SK-N-SH (cell line): ENCODE measurements at regions not wholly inside any gene's neighbourhood (a gene's known extent, or its start where the extent isn't known, plus 50 kb on each side); places are given as distances from the start of the nearest gene placed in this dataset.

Source experiments
- CTCF ChIA-PET: fragments of 300-600, 350-600 bp; formaldehyde crosslinking; extraction: SDS; loops from one replicate; lab custom pipeline; 2021; lab: Yijun Ruan, JAX
- POLR2A ChIA-PET: fragments of 350-600 bp; sonication (Branson Sonifier 250); formaldehyde crosslinking; extraction: SDS; loops from one replicate; lab custom pipeline; 2020; ENCODE audit warnings: antibody characterized with exemption, inconsistent platforms; lab: Yijun Ruan, JAX
- DNase-seq: peaks from one replicate; pipeline ENCODE4 v3.0.0; 2012
- H2AFZ ChIP-seq: fragments of 200-600 bp; sonication (generic); 2 replicates; pipeline ENCODE4 v1.8.1; 2016; ENCODE audit warnings: antibody characterized with exemption, mild to moderate bottlenecking, low read depth
- H3F3A ChIP-seq: fragments of 200-600 bp; sonication (generic); replicated peaks from 2 replicates; pipeline ENCODE3; 2016; ENCODE audit warnings: antibody characterized with exemption, mild to moderate bottlenecking; ENCODE audit not compliant: insufficient read depth
- H3K27ac ChIP-seq, 2 experiments: fragments of 200-500 bp in 1 of 2; fragments of 200-600 bp in 1 of 2; sonication (Bioruptor generic) in 1 of 2; sonication (generic), shearing (Covaris generic) in 1 of 2; 2 replicates each; pipeline versions ENCODE4 v1.5.1 to v1.6.1; 2014 to 2016; ENCODE audit warnings: low read depth in 2 of 2, inconsistent platforms in 1 of 2, low read length in 1 of 2, mild to moderate bottlenecking in 1 of 2, mixed read lengths in 1 of 2
- H3K27me3 ChIP-seq: fragments of 200-600 bp; sonication (generic), shearing (Covaris generic); 2 replicates; pipeline ENCODE4 v1.6.1; 2016; ENCODE audit warnings: mixed run types; ENCODE audit not compliant: insufficient read depth
- H3K36me3 ChIP-seq, 2 experiments: fragments of 200-500 bp in 1 of 2; fragments of 200-600 bp in 1 of 2; sonication (Bioruptor generic) in 1 of 2; sonication (generic) in 1 of 2; replicated peaks in 1 of 2; 2 replicates each; pipeline versions ENCODE3 to v1.5.1; 2014 to 2016; ENCODE audit warnings: low read length in 1 of 2, mild to moderate bottlenecking in 1 of 2; ENCODE audit not compliant: insufficient read depth in 2 of 2, control insufficient read depth in 1 of 2
- H3K4me1 ChIP-seq, 2 experiments: fragments of 200-500 bp in 1 of 2; fragments of 200-600 bp in 1 of 2; sonication (Bioruptor generic) in 1 of 2; sonication (generic), shearing (Covaris generic) in 1 of 2; 2 replicates each; pipeline versions ENCODE4 v1.5.1 to v1.6.1; 2014 to 2016; ENCODE audit warnings: low read depth in 1 of 2, low read length in 1 of 2, mixed run types in 1 of 2; ENCODE audit not compliant: insufficient read depth in 2 of 2, control insufficient read depth in 1 of 2
- H3K4me2 ChIP-seq: fragments of 200-600 bp; sonication (generic), shearing (Covaris generic); 2 replicates; pipeline ENCODE4 v1.6.1; 2017; ENCODE audit warnings: mixed run types
- H3K4me3 ChIP-seq, 2 experiments: fragments of 200-500 bp in 1 of 2; fragments of 200-600 bp in 1 of 2; sonication (Bioruptor generic) in 1 of 2; sonication (generic), shearing (Covaris generic) in 1 of 2; 2 replicates each; pipeline versions ENCODE4 v1.5.1 to v1.8.1; 2014 to 2016; ENCODE audit warnings: low read depth in 2 of 2, inconsistent platforms in 1 of 2, low read length in 1 of 2, mild to moderate bottlenecking in 1 of 2, mixed read lengths in 1 of 2, moderate library complexity in 1 of 2
- H3K79me2 ChIP-seq: fragments of 200-600 bp; sonication (generic); 2 replicates; pipeline ENCODE4 v1.8.1; 2017; ENCODE audit warnings: mild to moderate bottlenecking; ENCODE audit not compliant: insufficient read depth
- H3K9ac ChIP-seq: fragments of 200-600 bp; sonication (generic); 2 replicates; pipeline ENCODE4 v1.6.1; 2017; ENCODE audit warnings: mixed run types
- H3K9me2 ChIP-seq: fragments of 200-600 bp; sonication (generic); 2 replicates; pipeline ENCODE4 v1.6.1; 2017; ENCODE audit warnings: mixed run types
- H3K9me3 ChIP-seq: fragments of 200-600 bp; sonication (generic); 2 replicates; pipeline ENCODE4 v1.6.1; 2017; ENCODE audit warnings: mixed run types, mild to moderate bottlenecking, moderate library complexity
- H4K20me1 ChIP-seq: fragments of 200-600 bp; sonication (generic); 2 replicates; pipeline ENCODE4 v1.6.1; 2017; ENCODE audit warnings: mild to moderate bottlenecking, mixed run types; ENCODE audit not compliant: insufficient read depth
- CHD2 ChIP-seq: fragments of 150-350 bp; IDR thresholded peaks from 2 replicates; pipeline ENCODE4 v1.6.1; 2018; ENCODE audit warnings: low read length; ENCODE audit not compliant: partially characterized antibody
- ELF1 ChIP-seq: IDR thresholded peaks from 2 replicates; pipeline ENCODE4 v1.4.0; 2012
- EZH2phosphoT487 ChIP-seq: fragments of 200-600 bp; sonication (generic); IDR thresholded peaks from 2 replicates; pipeline ENCODE4 v1.6.1; 2017; ENCODE audit warnings: low read depth, mixed run types, mild to moderate bottlenecking, antibody characterized with exemption, moderate library complexity, borderline replicate concordance
- FOSL2 ChIP-seq: IDR thresholded peaks from 2 replicates; pipeline ENCODE4 v1.4.0; 2012; ENCODE audit warnings: low read depth, mild to moderate bottlenecking, moderate library complexity, borderline replicate concordance
- FOXJ3 ChIP-seq: sonication (generic); formaldehyde crosslinking; IDR thresholded peaks from 2 replicates; pipeline ENCODE4 v1.5.1; 2020; ENCODE audit warnings: mild to moderate bottlenecking, missing genetic modification reagents
- GABPA ChIP-seq: IDR thresholded peaks from 2 replicates; pipeline ENCODE4 v1.4.0; 2012; ENCODE audit warnings: low read depth, mild to moderate bottlenecking
- JUND ChIP-seq: IDR thresholded peaks from 2 replicates; pipeline ENCODE4 v1.4.0; 2012
- PBX3 ChIP-seq: IDR thresholded peaks from 2 replicates; pipeline ENCODE4; 2012
- POLR2AphosphoS5 ChIP-seq: IDR thresholded peaks from 2 replicates; pipeline ENCODE4 v1.6.1; 2012; ENCODE audit warnings: low read depth, low read length
- REST ChIP-seq: IDR thresholded peaks from 2 replicates; pipeline ENCODE4 v1.6.1; 2012; ENCODE audit warnings: mild to moderate bottlenecking, low read depth, low read length, moderate library complexity
- SIN3A ChIP-seq: IDR thresholded peaks from 2 replicates; pipeline ENCODE4 v1.6.1; 2012; ENCODE audit warnings: low read depth, mild to moderate bottlenecking, low read length, moderate library complexity, borderline replicate concordance
- SMC3 ChIP-seq: IDR thresholded peaks from 2 replicates; pipeline ENCODE4 v1.6.1; 2012; ENCODE audit warnings: low read depth, low read length, improper control_type of control experiment
- TAF1 ChIP-seq: IDR thresholded peaks from 2 replicates; pipeline ENCODE4 v1.6.1; 2012; ENCODE audit warnings: low read depth, mild to moderate bottlenecking, low read length, moderate library complexity, borderline replicate concordance
- TEAD4 ChIP-seq: IDR thresholded peaks from 2 replicates; pipeline ENCODE4 v1.4.0; 2012; ENCODE audit warnings: mild to moderate bottlenecking, borderline replicate concordance; ENCODE audit not compliant: insufficient read depth
- USF2 ChIP-seq: fragments of 150-350 bp; IDR thresholded peaks from 2 replicates; pipeline ENCODE4 v1.6.1; 2017; ENCODE audit warnings: antibody characterized with exemption, low read length, low read depth, borderline replicate concordance
- YY1 ChIP-seq: IDR thresholded peaks from 2 replicates; pipeline ENCODE4 v1.4.0; 2012; ENCODE audit warnings: low read depth, mild to moderate bottlenecking
- WGBS: methylation state at CpG from one replicate; pipeline ENCODE4 v1.1.6; 2017; ENCODE audit warnings: low lambda C conversion rate; 5-methylcytosine and 5-hydroxymethylcytosine counted together

GRCh38 chr20:24791953-24792352 is 157.1 kb upstream of the CST7 start:
- Histone ChIP-seq H3K9me3 (no peaks in the 10 kb centered on the region), H4K20me1 (no peaks in the 10 kb centered on the region), H3K27me3 (no peaks in the 10 kb centered on the region), H3K4me1 (no peaks in the 10 kb centered on the region), H2AFZ (no peak overlapping the region), H3K27ac (no peak overlapping the region), H3K9ac (no peak overlapping the region), H3F3A (no peaks in the 10 kb centered on the region), H3K9me2 (no peaks in the 10 kb centered on the region), H3K4me2 (no peak overlapping the region)
- CTCF ChIA-PET: interaction anchor here (1.2 to 3.1 kb wide), 4 partner anchors 9 to 17 kb away, joined by 3 to 16 read pairs (median 4); no protein-coding TSS in a partner anchor
- POLR2A ChIA-PET: no interaction called here
- no peak for DNase-seq
- WGBS: 41% methylated on average over 2 of the region's 2 CpGs
- no peak for TF ChIP-seq ELF1
- TF ChIP-seq PBX3: no peak
- TF ChIP-seq YY1: no peak
- no peak for TF ChIP-seq TAF1
- no peak for TF ChIP-seq POLR2AphosphoS5
- TF ChIP-seq GABPA: no peak
- no peak for TF ChIP-seq REST
- TF ChIP-seq, all 33 proteins: peak for 0
- no peaks in the 10 kb centered on the region for H3K36me3 ChIP-seq
- H3K79me2 ChIP-seq: no peaks in the 10 kb centered on the region
- H3K4me3 ChIP-seq: no peak overlapping the region

- Histone ChIP-seq H3F3A (no peaks in the 10 kb centered on the region), H2AFZ (no peak overlapping the region), H3K9me3 (no peaks in the 10 kb centered on the region), H3K79me2 (no peaks in the 10 kb centered on the region), H4K20me1 (no peaks in the 10 kb centered on the region), H3K9me2 (no peaks in the 10 kb centered on the region), H3K27ac (no peak overlapping the region), H3K27me3 (no peaks in the 10 kb centered on the region), H3K36me3 (no peaks in the 10 kb centered on the region), H3K4me1 (no peaks in the 10 kb centered on the region), H3K4me3 (no peak overlapping the region), H3K9ac (no peak overlapping the region), H3K4me2 (no peak overlapping the region)
- no peak for DNase-seq
- ChIA-PET CTCF (interaction anchor here (1.6 to 3.1 kb wide), 2 partner anchors 12 to 14 kb away, joined by 3 to 16 read pairs; no protein-coding TSS in a partner anchor), POLR2A (no interaction called here)
- WGBS: 51% methylated on average over 22 of the region's 24 CpGs
- TF ChIP-seq CHD2: no peak
- no peak for TF ChIP-seq EZH2phosphoT487
- TF ChIP-seq FOSL2: no peak
- TF ChIP-seq JUND: no peak
- TF ChIP-seq FOXJ3 (CRISPR knock-in tag): no peak
- no peak for TF ChIP-seq SMC3
- TF ChIP-seq USF2: no peak
- no peak for TF ChIP-seq ELF1
- TF ChIP-seq SIN3A: no peak
- no peak for TF ChIP-seq TEAD4
- no peak for TF ChIP-seq REST
Observed at GRCh38 chr20:24792641-24793495, 156.2 kb upstream of the CST7 start.
